GM21723 (cell line): ENCODE measurements at regions not wholly inside any gene's neighbourhood (a gene's known extent, or its start where the extent isn't known, plus 50 kb on each side); places are given as distances from the start of the nearest gene placed in this dataset.

ENCODE experiments used
- ATAC-seq: cut with Tn5 transposase; IDR thresholded peaks from one replicate; pipeline ENCODE4 v1.9.1; 2021; ENCODE audit warnings: mild to moderate bottlenecking, moderate library complexity; ENCODE audit not compliant: unreplicated experiment

DNA sequence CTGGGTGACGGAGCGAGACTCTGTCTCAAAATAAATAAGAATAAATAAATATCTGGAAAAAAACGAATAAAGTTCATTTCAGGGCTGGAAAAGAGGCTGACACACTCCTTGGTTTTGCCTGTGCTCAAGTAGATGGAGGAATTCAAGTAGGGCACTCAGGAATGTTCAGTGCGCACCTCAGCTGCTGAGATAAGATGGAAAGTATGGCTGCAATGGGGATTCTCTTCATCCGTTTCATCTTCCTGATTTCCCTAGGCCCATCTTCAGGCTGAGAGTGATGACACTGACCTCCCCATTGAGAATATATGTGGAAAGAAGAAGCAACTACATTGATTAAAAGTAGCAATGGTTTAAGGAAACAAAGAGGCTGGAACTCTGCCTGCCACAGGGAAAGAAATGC, 130.5 kb upstream of the ZNF644 start:
- ATAC-seq, result no peak

DNA sequence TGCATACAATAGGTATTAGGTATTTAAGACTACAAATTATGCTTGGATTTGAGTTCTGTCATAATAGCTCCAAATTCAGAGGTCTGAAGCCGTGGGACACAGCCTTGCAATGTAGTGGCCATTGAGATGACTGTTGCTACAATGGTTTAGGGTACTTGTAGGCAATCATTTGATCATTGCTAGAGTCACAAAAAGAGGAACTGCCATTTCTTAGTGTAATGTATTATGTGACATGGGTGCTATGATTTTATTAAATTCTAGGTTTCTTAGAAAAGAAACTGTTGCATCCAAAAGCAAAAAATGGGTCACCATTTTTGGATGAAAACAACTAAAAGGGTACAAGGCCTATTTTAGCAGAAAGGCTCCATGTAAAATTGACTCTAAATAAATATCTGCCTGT, 129.9 kb upstream of the ZNF644 start:
- ATAC-seq, result no peak

DNA sequence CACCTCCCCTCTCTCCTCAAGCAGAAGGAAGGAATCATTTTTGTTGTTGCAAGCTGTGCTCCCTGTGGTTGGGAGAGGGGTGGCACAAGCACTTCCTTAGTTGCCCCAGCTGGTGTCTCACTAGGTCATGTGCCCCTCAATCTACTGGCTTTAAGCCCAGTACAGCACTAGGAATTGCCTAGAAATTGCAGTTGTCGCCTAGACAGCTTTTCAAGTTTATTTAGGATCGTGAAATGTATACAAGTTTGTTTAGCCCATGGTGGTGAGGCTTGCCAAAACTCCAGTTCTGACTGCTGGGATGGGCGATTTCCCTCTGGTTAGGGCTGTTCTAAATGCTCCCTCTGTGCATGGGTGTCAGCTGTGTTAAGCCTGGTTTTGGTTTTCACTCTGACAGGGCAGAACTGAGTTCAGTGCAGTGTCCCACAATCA, 126.8 kb upstream of the ZNF644 start:
- ATAC-seq, result no peak

DNA sequence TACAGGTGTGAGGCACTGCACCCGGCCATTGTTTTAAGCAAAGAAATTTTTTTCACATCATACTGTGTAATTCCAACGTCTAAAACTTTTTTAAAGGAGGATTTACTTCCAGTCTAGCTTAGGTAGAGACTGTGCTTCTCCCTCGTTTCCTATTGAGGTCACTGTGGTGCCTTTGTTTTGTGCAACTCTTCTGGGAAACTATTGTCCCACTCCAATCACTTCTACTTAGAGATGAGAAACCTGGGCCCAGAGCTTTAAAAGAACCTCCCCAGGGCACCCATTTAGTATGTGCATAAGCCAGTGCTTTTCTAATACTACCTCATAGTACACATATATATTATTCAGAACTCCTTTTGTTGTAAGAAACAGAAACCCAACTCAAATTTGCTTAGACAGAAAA, 120.0 kb upstream of the ZNF644 start:
- ATAC-seq, result no peak

DNA sequence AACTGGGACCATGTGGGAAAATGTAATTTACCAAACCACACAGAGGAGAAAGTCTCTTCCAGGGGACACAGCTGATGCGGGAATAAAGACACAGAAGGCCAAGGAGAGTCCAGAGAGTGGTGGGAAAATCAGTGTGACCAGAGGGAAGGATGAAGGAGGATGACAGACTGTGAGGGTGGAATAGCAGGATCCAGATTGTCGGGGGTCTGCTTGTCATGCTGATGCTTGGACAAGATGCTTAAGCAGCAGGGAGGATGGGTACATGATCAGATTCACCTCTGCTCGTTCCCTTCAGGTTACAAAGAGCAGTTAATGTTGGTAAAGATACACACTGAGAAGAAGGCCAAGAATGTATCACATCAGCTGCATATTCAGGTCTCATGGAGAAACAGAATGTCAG, 117.1 kb upstream of the ZNF644 start:
- no peak for ATAC-seq

DNA sequence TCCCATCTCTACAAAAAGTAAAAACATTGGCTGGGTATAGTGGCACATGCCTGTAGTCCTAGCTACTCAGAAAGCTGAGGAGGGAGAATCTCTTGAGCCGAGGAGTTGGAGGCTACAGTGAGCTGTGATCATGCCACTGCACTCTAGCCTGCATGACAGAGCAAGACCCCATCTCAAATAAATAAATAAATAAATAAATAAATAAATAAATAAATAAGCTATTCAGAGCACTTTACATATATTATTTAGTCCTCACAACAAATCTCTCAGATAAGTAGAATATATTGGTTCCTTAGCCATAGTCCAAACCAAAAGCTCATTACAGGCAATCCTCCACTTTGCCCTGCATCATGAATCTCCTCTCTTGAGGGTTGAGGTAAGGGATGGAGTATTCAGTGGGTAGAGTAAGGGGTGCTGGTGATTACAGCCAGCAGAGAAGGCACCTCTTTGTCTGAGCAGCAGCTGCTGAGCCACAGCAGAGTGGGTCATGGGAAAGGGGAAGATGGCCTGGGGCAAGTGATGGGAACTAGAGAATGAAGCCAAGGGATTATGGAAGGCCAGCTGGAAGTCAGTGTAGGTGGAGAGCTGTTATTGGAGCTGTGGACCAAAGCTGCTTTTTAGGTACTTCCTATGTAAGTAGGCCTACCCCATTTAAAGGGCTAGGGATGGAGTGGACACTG, 115.5 kb upstream of the ZNF644 start:
- no peak for ATAC-seq

DNA sequence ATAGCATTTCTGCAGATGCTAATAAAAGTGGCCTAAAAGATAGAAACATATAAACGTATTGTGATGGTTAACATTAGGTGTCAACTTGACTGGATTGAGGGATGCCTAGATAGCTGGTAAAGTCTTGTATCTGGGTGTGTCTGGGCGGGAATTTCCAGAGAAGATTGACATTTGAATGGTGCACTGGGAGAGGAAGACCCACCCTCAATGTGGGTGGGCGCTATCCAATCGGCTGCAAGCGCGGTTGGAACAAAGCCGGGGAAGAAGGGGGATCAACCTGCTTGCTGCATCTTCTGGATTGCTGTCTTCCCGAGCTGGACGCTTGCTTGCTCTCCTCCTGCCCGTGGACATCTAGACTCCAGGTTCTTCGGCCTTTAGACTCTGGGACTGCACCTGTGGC, 114.0 kb upstream of the ZNF644 start:
- ATAC-seq, result no peak

DNA sequence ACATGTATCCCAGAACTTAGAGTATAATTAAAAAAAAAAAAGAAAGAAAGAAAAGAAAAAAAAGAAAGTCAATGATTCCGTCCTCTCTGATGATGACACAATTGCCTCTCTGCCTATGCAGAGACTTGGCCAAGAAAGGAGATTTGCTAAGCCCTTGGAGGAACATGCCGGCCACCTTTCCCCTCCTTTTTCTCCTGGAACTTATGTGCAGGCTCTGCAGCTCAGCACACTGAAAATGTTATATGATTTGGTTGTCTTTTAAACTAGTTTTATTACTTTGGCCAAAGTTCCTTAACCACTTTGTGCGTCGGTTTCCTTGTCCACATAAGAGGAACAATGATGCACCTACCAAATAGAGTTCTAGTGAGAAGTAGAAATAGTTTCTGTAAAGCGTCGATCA, 111.4 kb upstream of the ZNF644 start:
- no peak for ATAC-seq

DNA sequence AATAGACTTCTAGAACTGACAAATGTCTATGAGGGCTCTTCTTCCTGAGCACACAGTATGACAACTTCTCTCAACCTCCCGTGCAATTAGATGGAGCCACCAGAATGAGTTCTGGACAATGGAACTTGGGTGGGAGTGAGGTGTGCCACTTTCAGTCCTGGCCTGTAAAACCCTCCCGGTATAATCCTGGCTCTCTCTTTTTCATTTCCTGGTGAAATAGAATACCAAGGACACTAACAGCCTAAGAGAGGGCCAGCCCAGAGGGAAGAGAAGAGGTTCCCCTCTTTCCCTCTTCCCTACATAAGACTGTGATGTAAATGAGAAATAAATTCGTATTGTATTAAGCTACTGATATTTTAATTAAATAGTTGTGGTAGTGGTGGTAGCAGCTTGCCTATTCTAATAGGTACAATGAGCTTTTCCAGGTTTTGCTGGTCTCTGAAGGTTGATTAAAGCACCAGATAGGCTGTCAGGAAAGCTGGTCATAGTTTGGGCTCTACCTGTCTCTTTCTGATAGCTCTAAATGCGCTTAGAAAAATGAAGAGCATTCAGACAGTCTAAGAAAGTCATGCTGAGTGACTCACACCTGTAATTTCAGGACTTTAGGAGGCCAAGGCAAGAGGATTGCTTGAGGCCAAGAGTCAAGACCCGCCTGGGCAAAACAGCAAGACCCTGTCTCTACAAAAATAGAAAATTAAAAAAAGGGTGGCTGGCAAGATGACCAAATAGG, 108.6 kb upstream of the ZNF644 start:
- ATAC-seq, result no peak

DNA sequence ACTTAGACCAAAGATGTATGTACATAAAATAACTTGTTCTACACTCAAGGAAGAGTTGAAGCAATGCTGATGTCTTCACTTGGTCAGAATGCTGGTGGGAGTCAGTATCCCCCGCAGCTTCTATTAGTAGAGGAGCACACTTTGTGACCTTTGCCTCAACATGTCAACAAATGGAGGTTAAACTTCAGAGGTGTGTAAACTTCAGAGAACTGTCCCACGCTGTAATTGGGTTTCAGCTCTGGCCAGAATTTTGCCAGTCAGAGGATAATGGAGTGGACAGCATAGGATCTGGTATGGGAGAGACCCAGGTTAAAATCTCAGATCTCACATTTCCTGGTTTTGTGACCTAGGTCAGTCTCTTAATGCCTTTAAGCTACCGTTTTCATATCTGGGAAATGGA, 107.6 kb upstream of the ZNF644 start:
- ATAC-seq, result no peak

DNA sequence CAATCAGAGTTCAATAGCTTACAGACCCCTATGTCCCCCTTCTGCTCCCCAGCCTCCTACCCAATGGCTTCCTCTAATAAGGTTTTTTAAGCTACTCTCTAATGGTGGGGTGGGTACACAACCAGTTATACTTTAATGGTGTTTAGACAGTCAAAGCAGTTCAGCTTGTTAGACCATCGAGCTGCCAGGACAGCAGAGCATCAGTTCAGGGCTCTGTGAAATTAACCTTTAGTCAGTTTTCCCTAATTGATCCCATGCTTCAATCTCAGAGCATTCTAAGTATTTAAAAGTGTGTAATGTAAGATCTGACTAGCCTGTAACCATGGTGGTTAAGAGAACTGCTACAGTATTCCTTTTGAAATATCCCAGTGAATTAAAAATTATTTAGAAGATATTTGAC, 107.2 kb upstream of the ZNF644 start:
- no peak for ATAC-seq

DNA sequence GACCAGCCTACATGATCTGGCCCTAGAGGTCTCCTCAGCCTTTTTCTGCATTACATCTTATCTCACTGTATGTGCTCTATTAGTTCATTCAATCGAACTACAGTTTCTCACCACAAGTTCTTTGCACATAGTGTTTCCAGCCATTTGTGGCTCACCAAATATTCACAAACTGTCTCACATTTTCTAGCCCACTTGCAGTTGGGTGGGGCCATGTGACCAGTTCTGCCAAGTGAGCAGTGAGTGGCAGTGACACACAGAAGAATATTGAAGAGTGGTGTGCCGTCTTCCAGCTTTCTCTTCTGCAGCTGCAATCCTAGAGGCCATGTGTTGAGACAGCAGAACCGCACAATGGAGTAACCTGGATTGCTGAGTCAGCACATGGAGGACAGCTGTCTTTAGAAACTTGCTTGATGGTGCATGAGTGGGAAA, 103.2 kb upstream of the ZNF644 start:
- no peak for ATAC-seq

DNA sequence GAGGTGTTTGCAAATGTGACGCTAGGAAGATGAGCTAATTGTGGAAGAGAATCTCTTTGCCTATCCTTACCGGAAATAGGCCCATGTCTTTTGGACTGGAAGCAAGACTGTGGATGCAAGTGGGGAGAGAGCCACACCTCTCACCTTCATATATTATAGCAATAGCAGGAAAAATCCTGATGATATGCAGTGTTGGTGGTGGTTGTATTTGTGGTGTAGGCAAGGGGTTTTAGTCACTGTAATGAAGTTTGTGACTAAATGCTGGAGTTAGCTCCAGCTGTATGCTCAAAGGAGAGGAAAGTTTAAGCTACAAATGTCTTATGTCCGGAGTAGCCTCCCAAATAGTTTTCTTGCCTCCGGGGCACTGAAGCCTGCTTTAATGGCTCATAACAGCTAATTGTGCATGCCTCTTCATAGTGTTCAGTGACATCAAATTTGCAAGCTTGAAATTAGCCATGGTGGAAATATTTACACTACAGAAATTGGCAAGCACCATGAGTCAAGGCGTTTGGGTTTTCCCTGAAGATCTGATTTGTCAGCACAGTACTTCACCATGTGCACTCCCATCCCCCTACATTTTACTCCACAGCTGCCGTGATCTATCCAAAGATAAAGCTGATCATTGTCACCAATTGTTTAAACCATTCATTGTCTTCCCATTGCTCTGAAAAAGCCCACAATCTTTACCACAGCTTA, 102.6 kb upstream of the ZNF644 start:
- no peak for ATAC-seq

DNA sequence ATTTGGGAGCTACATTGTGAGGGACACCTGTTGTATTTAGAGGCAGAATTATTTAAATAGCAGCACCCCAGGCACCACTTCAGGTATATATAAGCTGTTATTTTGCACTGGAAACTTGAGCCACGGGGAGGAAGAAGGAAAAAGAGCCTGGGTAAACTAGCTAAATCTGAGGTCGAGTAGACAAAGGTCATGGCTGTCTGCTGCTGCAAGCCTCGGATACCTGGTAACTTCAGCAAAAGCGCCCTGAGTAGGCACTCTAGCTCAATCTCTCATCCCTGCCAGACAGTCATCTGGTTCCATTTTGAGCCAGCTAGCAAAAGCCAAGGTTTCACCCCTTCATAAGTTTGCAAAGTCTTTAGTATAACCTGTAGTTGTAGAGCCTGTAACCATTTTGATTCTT, 101.9 kb upstream of the ZNF644 start:
- ATAC-seq, result no peak

DNA sequence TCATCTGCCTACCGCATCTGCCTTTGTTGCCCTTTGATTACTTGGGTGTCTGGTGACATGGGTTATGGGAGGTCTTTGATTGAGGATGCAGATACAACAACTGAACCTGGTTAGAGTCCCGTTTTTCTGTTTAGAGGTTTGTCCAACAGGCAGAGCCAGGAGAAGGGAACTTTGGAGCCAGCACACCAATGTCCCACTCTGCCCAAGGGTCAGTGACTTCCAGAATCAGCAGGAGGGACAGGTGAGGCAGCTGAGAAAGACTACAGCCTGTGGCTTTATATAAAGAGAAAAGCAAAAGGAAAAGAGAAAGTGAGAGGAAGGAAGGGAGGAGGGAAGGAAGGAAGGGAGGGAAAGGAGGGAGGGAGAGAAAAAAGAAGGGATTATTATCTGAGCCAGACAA, 101.5 kb upstream of the ZNF644 start:
- ATAC-seq, result no peak

DNA sequence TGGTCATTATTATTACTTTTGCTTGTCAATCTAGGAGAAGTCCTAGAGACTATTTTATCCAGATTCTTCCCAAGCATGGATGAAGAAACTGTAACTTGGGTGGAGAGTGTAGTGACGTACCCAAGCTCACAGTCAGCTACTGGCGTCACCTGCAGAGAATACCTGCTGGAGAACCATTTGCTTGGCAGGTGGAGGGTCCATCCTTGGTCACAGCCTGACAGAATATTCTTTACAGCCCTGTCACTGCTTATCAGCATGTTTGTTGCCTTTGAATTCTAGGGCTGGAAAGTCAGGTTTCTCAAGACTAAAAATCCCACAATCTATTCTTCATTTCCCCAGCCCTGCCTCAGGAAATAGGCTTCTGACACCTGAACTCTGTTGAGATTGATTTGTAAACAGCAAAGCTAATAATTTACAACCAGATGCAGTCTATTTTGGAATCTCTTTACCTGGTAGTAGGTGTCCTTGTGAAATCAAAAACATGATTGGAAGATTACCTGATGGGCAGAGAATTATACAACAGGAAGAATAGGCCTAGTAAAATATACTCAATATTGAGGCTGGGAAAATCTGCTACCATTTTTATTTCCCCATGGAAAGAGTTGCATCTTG, 100.4 kb upstream of the ZNF644 start:
- no peak for ATAC-seq

DNA sequence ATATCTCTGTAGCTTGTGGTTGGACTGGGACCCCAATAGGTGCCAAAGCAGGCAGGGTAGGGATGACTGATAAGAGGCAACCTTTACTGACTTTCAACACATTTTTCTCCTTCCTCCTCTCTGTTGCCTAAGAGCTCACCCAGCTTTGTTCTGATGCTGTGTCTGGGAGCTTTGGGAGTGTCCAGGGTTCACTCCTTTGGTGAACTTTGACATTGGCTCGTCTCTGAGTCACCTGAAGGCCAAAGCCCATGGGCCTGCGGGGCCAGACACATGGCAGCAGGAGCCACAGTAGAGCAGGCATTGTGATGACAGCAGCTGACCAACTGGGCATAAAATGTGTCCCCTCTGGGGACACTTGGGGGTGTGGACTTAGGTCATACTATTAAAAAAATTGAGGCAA, 99.5 kb upstream of the ZNF644 start:
- ATAC-seq, result no peak

DNA sequence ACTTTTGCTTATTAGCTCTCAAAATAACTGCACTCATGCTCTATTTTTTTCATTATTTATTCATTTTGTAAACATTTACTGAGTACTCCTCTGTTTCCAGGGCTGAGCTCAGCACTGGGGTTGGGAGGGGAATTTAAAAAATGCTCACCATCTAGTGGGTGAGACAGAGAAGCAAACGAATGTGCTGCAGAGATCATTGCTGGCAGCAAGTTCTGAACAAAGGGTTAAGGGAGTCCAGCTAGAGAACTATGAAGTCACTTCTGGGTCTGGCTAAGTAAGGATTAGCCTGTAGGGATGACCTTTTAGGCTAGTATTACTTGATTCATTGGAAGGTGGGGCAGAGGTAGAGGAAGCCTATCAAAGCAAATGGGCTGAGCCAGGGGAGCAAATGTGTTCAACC, 99.1 kb upstream of the ZNF644 start:
- no peak for ATAC-seq

DNA sequence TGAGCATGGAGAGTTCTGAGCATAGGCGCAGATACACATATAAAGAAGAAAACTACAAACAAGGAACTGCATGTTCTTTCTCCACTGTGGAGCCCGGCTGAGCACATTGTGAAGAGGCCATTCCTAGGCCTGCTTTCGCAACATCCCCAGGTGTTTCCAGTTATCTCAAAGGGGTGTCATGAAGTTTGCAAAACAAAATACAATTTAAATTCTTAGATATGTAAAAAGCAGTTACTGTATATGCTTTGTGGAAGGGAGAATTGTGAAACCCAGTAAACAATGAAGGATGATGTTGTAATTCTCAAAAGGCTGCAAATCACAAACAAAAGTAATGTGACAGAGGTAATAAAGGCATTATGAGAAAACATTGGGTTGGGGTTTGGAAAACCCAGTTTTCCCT, 98.6 kb upstream of the ZNF644 start:
- ATAC-seq, result no peak

DNA sequence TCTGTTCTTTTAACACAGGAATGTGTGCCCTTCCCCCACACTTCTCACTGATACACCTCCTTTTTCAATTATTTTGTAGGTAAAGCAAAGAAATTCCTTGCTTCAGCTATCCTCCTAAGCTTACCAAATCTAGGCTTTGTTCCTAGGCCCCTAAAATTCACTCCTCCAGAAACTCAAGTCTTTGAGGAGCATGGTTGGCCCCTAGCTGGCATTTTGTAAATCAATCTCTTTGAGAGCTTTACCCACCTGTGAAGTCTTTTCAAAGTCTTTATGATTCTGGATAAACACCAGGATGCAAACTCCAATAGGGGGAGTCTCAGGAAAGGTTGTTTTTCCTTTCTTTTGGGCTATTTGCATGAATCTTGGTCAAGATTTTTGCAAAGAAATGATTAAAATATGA, 82.9 kb upstream of the ZNF644 start:
- no peak for ATAC-seq

DNA sequence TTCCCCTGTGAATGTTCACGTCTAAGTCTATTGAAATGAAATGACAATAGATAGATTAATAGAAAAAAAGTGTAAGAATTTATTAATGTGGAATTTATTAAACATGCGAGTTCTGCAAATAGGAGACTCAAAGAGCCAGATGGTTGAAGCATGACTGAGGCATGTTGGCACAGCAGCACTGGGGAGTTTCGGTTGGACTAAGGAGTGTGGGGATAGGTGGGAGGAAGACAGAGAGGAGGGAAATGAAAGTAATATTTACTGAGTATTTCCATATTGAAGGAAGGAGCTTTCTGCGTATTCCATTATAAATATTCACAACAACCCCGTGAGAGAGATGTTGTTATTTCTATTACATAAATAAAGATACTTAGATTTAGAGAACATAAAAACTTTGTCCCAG, 79.5 kb upstream of the ZNF644 start:
- ATAC-seq, result no peak
